ENCODE measurements at regions not wholly inside any gene's neighbourhood (a gene's known extent, or its start where the extent isn't known, plus 50 kb on each side); places are given as distances from the start of the nearest gene placed in this dataset.

- no peak overlapping the region for H3K4me2 ChIP-seq (ENCODE audit: low read length)
- TF ChIP-seq EZH2phosphoT487 (IDR thresholded peaks at IDR 0.05; ENCODE audit: borderline replicate concordance, low read depth, low read length) = no peak
- no peak for TF ChIP-seq CTCF (conservative IDR thresholded peaks at IDR 0.05; ENCODE audit: low read length)
- no peaks in the 10 kb centered on the region for H3K36me3 ChIP-seq (ENCODE audit: insufficient read depth, low read length)
- no peaks in the 10 kb centered on the region for H3K4me1 ChIP-seq (ENCODE audit: insufficient read depth, low read length, poor library complexity, severe bottlenecking)
- no peaks in the 10 kb centered on the region for H3K9me3 ChIP-seq (ENCODE audit: low read length)
- H3K79me2 ChIP-seq (ENCODE audit: insufficient read depth, low read depth, low read length) = no peaks in the 10 kb centered on the region
- no peak overlapping the region for H3K4me3 ChIP-seq (ENCODE audit: low read depth, low read length, poor library complexity, severe bottlenecking)
- ChIA-PET POLR2A (no interaction called here), CTCF (ENCODE audit: unreplicated experiment) (no interaction called here)
- no TSS peak for BruUV-seq (replicated peaks)
- no peak overlapping the region for H2AFZ ChIP-seq (ENCODE audit: low read length)
- intact Hi-C loops (cut with micrococcal nuclease; ENCODE audit: unreplicated experiment) = no loop called here
- H4K20me1 ChIP-seq (ENCODE audit: insufficient read depth, low read length) = no peaks in the 10 kb centered on the region
- H3K9me2 ChIP-seq (ENCODE audit: insufficient read depth, low read length) = no peaks in the 10 kb centered on the region
- no peak for DNase-seq (ENCODE audit: low spot score)
- no peak overlapping the region for H3K27ac ChIP-seq (ENCODE audit: low read depth, low read length, poor library complexity, severe bottlenecking)
Observed at GRCh38 chr2:2665834-2666133, 334.7 kb upstream of the MYT1L start.

DNA sequence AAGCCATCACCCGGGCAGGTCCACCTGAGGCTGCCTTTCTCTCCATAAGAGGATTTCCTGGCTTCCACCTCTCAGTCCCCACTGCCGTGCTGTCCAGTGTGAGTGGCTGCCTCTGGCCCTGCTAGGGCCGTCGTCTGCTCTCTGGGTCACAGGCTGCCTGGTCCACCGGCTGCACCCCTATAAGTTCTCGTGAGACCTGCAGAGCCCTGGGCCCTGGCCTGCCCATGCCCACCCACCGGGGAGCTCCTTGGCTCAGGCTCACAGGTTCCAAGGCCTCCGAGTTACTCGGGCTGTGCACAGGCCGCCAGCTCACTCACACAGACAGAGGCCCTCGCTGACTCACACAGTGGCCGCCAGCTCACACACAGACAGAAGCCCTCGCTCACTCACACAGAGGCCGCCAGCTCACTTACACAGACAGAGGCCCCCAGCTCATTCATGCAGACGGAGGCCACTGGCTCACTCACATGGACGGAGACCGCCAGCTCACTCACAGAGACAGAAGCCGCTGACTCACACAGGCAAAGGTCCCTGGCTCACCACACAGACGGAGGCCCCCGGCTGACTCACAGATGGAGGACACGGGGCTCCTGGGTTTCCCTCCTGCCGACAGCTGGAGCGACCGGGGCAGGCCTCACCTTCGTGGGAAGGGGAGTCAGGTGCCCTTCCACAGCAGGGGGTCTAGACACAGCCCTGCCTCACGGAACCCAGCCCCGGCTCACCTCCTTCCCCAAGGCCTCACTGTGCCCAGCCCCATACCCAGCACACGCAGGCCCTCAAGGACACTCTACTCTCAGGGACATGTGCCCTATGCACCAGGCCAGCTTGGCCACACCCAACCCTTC, 334.1 kb upstream of the MYT1L start:
- Histone ChIP-seq H3K36me3 (ENCODE audit: insufficient read depth, low read length) (no peaks in the 10 kb centered on the region), H3K4me2 (ENCODE audit: low read length) (no peak overlapping the region), H3K4me3 (ENCODE audit: low read depth, low read length, poor library complexity, severe bottlenecking) (no peak overlapping the region), H3K79me2 (ENCODE audit: insufficient read depth, low read depth, low read length) (no peaks in the 10 kb centered on the region), H3K27ac (ENCODE audit: low read depth, low read length, poor library complexity, severe bottlenecking) (no peak overlapping the region), H2AFZ (ENCODE audit: low read length) (no peak overlapping the region), H4K20me1 (ENCODE audit: insufficient read depth, low read length) (no peaks in the 10 kb centered on the region), H3K9me2 (ENCODE audit: insufficient read depth, low read length) (no peaks in the 10 kb centered on the region), H3K9me3 (ENCODE audit: low read length) (no peaks in the 10 kb centered on the region), H3K4me1 (ENCODE audit: insufficient read depth, low read length, poor library complexity, severe bottlenecking) (no peaks in the 10 kb centered on the region)
- intact Hi-C loops (cut with micrococcal nuclease; ENCODE audit: unreplicated experiment) = no loop called here
- POLR2A ChIA-PET = no interaction called here
- CTCF ChIA-PET (ENCODE audit: unreplicated experiment) = no interaction called here
- no TSS peak for BruUV-seq (replicated peaks)
- TF ChIP-seq EZH2phosphoT487 (IDR thresholded peaks at IDR 0.05; ENCODE audit: borderline replicate concordance, low read depth, low read length) (no peak), CTCF (conservative IDR thresholded peaks at IDR 0.05; ENCODE audit: low read length) (no peak)
- no peak for DNase-seq (ENCODE audit: low spot score)

DNA sequence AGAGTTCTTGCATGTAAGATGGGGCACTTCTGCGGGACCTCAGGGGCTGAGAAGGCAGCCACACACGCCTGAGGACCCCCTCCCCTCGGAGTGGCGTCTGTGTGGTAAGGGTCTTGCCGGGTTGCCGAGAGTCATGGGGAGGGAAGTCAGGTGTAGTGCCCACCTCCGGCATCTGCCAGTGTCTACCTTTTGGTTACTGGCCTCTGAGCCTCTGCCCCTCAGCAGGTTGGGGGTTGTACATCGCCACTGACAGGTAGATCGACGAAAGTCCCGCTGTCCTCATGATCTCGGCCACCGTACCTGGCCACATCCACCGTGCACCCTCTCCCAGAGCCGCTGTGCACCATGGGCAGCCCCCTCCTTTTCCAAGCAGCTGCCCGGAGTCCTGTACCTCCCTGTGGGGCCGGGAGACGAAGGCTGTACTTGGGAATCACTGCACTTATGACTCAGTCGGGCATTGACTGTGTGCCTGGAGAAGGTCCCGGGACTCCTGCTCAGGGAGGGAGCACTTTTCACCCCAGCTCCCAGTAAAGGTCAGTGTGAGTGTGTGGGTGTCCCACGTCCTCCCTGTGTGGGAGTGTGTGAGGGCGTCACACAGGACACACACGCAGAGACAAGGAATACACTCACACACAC, 332.4 kb upstream of the MYT1L start:
- no peak overlapping the region for H2AFZ ChIP-seq (ENCODE audit: low read length)
- no peaks in the 10 kb centered on the region for H3K4me1 ChIP-seq (ENCODE audit: insufficient read depth, low read length, poor library complexity, severe bottlenecking)
- H3K27ac ChIP-seq (ENCODE audit: low read depth, low read length, poor library complexity, severe bottlenecking) = no peak overlapping the region
- no TSS peak for BruUV-seq (replicated peaks)
- H3K9me3 ChIP-seq (ENCODE audit: low read length) = no peaks in the 10 kb centered on the region
- H3K36me3 ChIP-seq (ENCODE audit: insufficient read depth, low read length) = no peaks in the 10 kb centered on the region
- H3K9me2 ChIP-seq (ENCODE audit: insufficient read depth, low read length) = no peaks in the 10 kb centered on the region
- no peaks in the 10 kb centered on the region for H3K79me2 ChIP-seq (ENCODE audit: insufficient read depth, low read depth, low read length)
- DNase-seq (ENCODE audit: low spot score) = no peak
- TF ChIP-seq CTCF (conservative IDR thresholded peaks at IDR 0.05; ENCODE audit: low read length) (no peak), EZH2phosphoT487 (IDR thresholded peaks at IDR 0.05; ENCODE audit: borderline replicate concordance, low read depth, low read length) (no peak)
- CTCF ChIA-PET (ENCODE audit: unreplicated experiment) = no interaction called here
- intact Hi-C loops (cut with micrococcal nuclease; ENCODE audit: unreplicated experiment) = no loop called here
- no peaks in the 10 kb centered on the region for H4K20me1 ChIP-seq (ENCODE audit: insufficient read depth, low read length)
- H3K4me3 ChIP-seq (ENCODE audit: low read depth, low read length, poor library complexity, severe bottlenecking) = no peak overlapping the region
- H3K4me2 ChIP-seq (ENCODE audit: low read length) = no peak overlapping the region
- POLR2A ChIA-PET = no interaction called here
